HepG2 (cell line): ENCODE measurements at regions not wholly inside any gene's neighbourhood (a gene's known extent, or its start where the extent isn't known, plus 50 kb on each side); places are given as distances from the start of the nearest gene placed in this dataset.

Experiments used
- ATAC-seq: fragments of 200-7000 bp; cut with Tn5 transposase; 3 replicates; pipeline ENCODE4 v1.9.1; 2020; ENCODE audit warnings: mild to moderate bottlenecking, moderate library complexity
- BruUV-seq: library from RNA; stranded (reverse); fragments of 400-500 nt; replicated peaks from 2 replicates; lab custom pipeline; 2021; lab: Mats Ljungman, UMichigan
- CTCF ChIA-PET: fragments of 300-600 bp; formaldehyde crosslinking; extraction: SDS; loops from one replicate; lab custom pipeline; 2021; ENCODE audit warnings: low total read pairs, inconsistent platforms, low intra/inter-chr PET ratio; lab: Yijun Ruan, JAX
- POLR2A ChIA-PET: fragments of 350-600 bp; sonication (Branson Sonifier 250); formaldehyde crosslinking; loops from one replicate; lab custom pipeline; 2020; ENCODE audit warnings: antibody characterized with exemption, inconsistent platforms; lab: Yijun Ruan, JAX
- DNase-seq: peaks from one replicate; pipeline ENCODE4 v3.0.0-alpha.2; 2015; ENCODE audit warnings: low spot score
- FAIRE-seq: peaks from 3 replicates; lab custom pipeline; 2011; peaks lifted over from hg19 to GRCh38; lab: Jason Lieb, UNC
- H2AFZ ChIP-seq: one replicate; pipeline ENCODE4 v1.6.1; 2011; ENCODE audit warnings: low read length, inconsistent platforms
- H3K27ac ChIP-seq: fragments of 300-600 bp; 3 replicates; pipeline ENCODE4 v1.8.0; 2011; ENCODE audit warnings: mixed run types, mild to moderate bottlenecking, mixed read lengths, low read length, inconsistent platforms; ENCODE audit not compliant: insufficient read depth; ENCODE audit errors: extremely low read length
- H3K27me3 ChIP-seq, 2 experiments: fragments of 200-600 bp in 1 of 2; 2 replicates in 1 of 2; 3 replicates in 1 of 2; pipeline versions ENCODE4 v1.6.0 to v1.8.0; 2011; ENCODE audit warnings: low read length in 2 of 2, mild to moderate bottlenecking in 2 of 2, moderate library complexity in 2 of 2, inconsistent platforms in 1 of 2; ENCODE audit not compliant: insufficient read depth in 2 of 2, control insufficient read depth in 1 of 2
- H3K36me3 ChIP-seq, 2 experiments: fragments of 200-600 bp in 1 of 2; replicated peaks in 1 of 2; 2 replicates in 1 of 2; 3 replicates in 1 of 2; pipeline versions ENCODE4 v1.5.1 to v1.8.0; 2011; ENCODE audit warnings: low read length in 2 of 2, inconsistent platforms in 1 of 2; ENCODE audit not compliant: insufficient read depth in 2 of 2, control insufficient read depth in 1 of 2
- H3K4me1 ChIP-seq: 2 replicates; pipeline ENCODE4 v1.5.1; 2012; ENCODE audit warnings: low read length, inconsistent platforms; ENCODE audit not compliant: insufficient read depth
- H3K4me2 ChIP-seq: 2 replicates; pipeline ENCODE4 v1.6.0; 2011; ENCODE audit warnings: low read depth, low read length, inconsistent platforms
- H3K4me3 ChIP-seq, 3 experiments: fragments of 200-600 bp in 1 of 3; sonication (generic), shearing (Covaris generic) in 1 of 3; replicated peaks in 1 of 3; 2 replicates each; pipeline ENCODE4 v1.5.1; 2011 to 2016; ENCODE audit warnings: low read length in 3 of 3, inconsistent platforms in 2 of 3, low read depth in 2 of 3, mild to moderate bottlenecking in 2 of 3, control low read depth in 1 of 3, mixed read lengths in 1 of 3; ENCODE audit not compliant: insufficient read depth in 1 of 3
- H3K79me2 ChIP-seq: one replicate; pipeline ENCODE4 v1.6.1; 2011; ENCODE audit warnings: low read length, inconsistent platforms; ENCODE audit not compliant: insufficient read depth
- H3K9ac ChIP-seq: 2 replicates; pipeline ENCODE4 v1.6.0; 2011; ENCODE audit warnings: mild to moderate bottlenecking, low read depth, low read length, inconsistent platforms; ENCODE audit not compliant: insufficient read depth
- H3K9me3 ChIP-seq: 2 replicates; pipeline ENCODE4 v1.5.1; 2012; ENCODE audit warnings: mild to moderate bottlenecking, low read length
- H4K20me1 ChIP-seq: 2 replicates; pipeline ENCODE4 v1.6.0; 2011; ENCODE audit warnings: inconsistent platforms, mild to moderate bottlenecking, low read length, moderate library complexity; ENCODE audit not compliant: insufficient read depth
- HNF1A ChIP-seq, 2 experiments: sonication (generic) in 1 of 2; formaldehyde crosslinking in 1 of 2; IDR thresholded peaks; 2 replicates each; pipeline versions ENCODE4 v1.4.0 to v1.6.1; 2016 to 2020; ENCODE audit warnings: borderline replicate concordance in 1 of 2, low read depth in 1 of 2, mild to moderate bottlenecking in 1 of 2, missing genetic modification reagents in 1 of 2
- NBN ChIP-seq: fragments of 450-650 bp; conservative IDR thresholded peaks from 2 replicates; pipeline ENCODE4 v1.6.1; 2017
- NCOA1 ChIP-seq: sonication (generic); formaldehyde crosslinking; IDR thresholded peaks from 2 replicates; pipeline ENCODE4 v1.9.0; 2021; ENCODE audit warnings: missing genetic modification reagents
- NFRKB ChIP-seq: fragments of 450-650 bp; IDR thresholded peaks from 2 replicates; pipeline ENCODE4 v1.6.1; 2017
- SNAPC2 ChIP-seq: sonication (generic); formaldehyde crosslinking; IDR thresholded peaks from 2 replicates; pipeline ENCODE4 v1.8.1; 2022; ENCODE audit warnings: mild to moderate bottlenecking, missing genetic modification reagents
- ZNF160 ChIP-seq: sonication (generic); formaldehyde crosslinking; IDR thresholded peaks from 2 replicates; pipeline ENCODE4 v1.8.0; 2022; ENCODE audit warnings: mild to moderate bottlenecking, inconsistent platforms, missing genetic modification reagents
- ZNF30 ChIP-seq: sonication (generic); formaldehyde crosslinking; IDR thresholded peaks from 2 replicates; pipeline ENCODE4 v1.5.0; 2020; ENCODE audit warnings: mild to moderate bottlenecking, missing genetic modification reagents
- ZNF589 ChIP-seq: sonication (generic); formaldehyde crosslinking; conservative IDR thresholded peaks from 2 replicates; pipeline ENCODE4 v1.8.0; 2022; ENCODE audit warnings: mild to moderate bottlenecking, moderate library complexity, missing genetic modification reagents
- in situ Hi-C: cut with HindIII; loops from 2 replicates; pipeline ENCODE4 v1.10.0; 2017; ENCODE audit warnings: low pct_unique_long_range_greater_than_20kb; ENCODE audit not compliant: extremely low pct_ligation_motif_present
- intact Hi-C: fragments of 100-400 bp; cut with micrococcal nuclease; formaldehyde crosslinking; loops from one replicate; pipeline ENCODE4 v1.10.0; 2022; ENCODE audit not compliant: unreplicated experiment

- H3K4me1 ChIP-seq = no peaks in the 10 kb centered on the region
- DNase-seq (no peak), FAIRE-seq (no peak), ATAC-seq (no peak)
- H3K4me3 ChIP-seq = no peak overlapping the region
- no peaks in the 10 kb centered on the region for H3K79me2 ChIP-seq
- no peaks in the 10 kb centered on the region for H4K20me1 ChIP-seq
- no peak for TF ChIP-seq ZNF589 (CRISPR knock-in tag)
- no peak for TF ChIP-seq NBN
- no peak for TF ChIP-seq SNAPC2 (CRISPR knock-in tag)
- TF ChIP-seq NCOA1 (CRISPR knock-in tag) = no peak
- no peak for TF ChIP-seq ZNF30 (CRISPR knock-in tag)
- TF ChIP-seq NFRKB = no peak
- TF ChIP-seq HNF1A (IDR thresholded peaks at IDR 0.05; ENCODE audit: low read depth) = no peak
- TF ChIP-seq HNF1A (CRISPR knock-in tag; IDR thresholded peaks at IDR 0.05; ENCODE audit: borderline replicate concordance) = no peak
- TF ChIP-seq ZNF160 (CRISPR knock-in tag) = no peak
- ChIA-PET CTCF (no interaction called here), POLR2A (no interaction called here)
- intact Hi-C loops = no loop called here
- H3K36me3 ChIP-seq = no peaks in the 10 kb centered on the region
- no peaks in the 10 kb centered on the region for H3K9me3 ChIP-seq
- H2AFZ ChIP-seq = no peak overlapping the region
- H3K4me2 ChIP-seq = no peak overlapping the region
- in situ Hi-C loops = no loop called here
- H3K27ac ChIP-seq = no peak overlapping the region
- no peaks in the 10 kb centered on the region for H3K27me3 ChIP-seq
- no TSS peak for BruUV-seq
- no peak overlapping the region for H3K9ac ChIP-seq
Observed at GRCh38 chr6:80962382-80962781, 790.1 kb downstream of the TENT5A start.
